Activated gamma-delta T cell treated with Interleukin-2 at 50 U/mL for 16 hours (primary cell): ENCODE measurements at regions not wholly inside any gene's neighbourhood (a gene's known extent, or its start where the extent isn't known, plus 50 kb on each side); places are given as distances from the start of the nearest gene placed in this dataset.

Experiments used
- DNase-seq: peaks from one replicate; pipeline ENCODE4 v3.0.0-alpha.2; 2020

DNA sequence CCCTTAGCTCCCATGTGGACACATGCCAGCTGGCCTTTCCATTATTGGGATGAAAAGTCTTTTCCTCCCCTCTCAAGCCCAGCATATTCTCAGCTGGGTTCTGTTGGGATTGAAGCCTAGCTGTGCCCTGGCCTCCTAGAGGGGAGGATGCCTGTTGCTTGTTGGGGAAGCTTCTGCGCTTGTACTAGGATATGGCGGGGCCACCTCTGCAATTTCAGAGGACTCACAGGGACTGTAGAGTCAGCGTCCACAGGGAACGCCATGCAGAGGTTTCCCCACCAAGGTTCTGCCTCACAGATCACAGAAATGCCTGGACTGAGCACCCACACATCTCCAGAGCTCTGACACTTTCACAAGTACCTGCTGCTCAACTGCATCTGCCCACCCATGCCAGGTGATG lies 288.7 kb upstream of the FOXQ1 start:
- DNase-seq: no peak

DNA sequence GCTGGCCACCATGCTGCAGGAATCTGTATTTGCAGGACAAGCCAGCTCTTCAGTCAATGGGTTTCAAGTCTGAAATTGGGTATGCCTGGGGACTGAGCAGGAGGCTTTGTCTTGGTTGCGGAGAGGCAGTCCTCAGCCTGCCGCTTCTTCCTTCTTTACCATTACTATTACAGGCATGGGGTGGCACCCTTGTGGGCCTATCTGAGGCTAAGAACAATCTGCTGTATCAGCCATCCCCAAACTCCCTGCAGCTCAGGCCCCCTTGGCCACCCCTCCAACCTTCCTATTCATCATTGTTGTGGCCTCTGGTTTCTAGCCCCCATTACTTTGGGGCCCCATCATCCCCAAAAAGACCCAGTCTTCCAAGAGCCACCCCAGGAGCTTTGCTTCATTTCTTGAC lies 289.2 kb upstream of the FOXQ1 start:
- no peak for DNase-seq

DNA sequence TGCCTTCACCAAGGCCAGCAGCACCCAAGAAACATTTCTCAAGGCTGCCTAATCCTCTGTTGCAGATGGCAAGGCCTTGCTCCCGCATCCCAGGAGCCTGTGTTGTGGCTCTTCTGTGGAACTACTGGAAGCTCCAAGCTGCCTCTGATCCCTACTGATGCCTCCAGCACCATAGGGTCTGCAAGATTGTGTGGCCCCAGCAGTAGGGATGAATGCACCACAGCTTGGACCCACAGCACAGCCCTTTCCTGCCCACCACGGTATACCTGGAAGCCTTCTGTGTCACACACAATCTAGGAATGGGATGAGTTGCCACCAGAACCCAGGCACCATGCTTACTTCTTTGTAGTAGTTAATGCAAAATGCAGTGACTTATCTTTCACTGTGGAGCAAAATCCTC lies 291.1 kb upstream of the FOXQ1 start:
- DNase-seq: no peak

DNA sequence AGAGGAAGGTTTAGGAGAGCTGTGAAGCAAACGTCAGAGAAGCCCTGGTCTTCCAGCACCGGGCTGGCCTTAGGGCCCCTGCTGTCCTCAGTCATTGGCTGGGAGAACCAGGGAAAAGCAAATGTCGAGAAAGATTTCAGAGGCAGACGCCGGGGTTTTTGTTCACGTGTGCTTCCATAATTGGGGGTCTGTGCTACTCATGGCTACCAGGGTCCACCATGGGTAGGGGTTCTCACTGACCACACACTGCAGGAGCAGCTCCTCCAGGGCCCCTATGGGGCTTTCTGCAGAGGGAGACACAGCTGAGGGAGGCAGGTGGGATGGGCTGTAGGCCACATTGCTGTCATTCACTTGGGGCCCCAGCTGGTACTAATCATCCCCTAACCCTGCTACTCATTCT lies 291.8 kb upstream of the FOXQ1 start:
- no peak for DNase-seq

DNA sequence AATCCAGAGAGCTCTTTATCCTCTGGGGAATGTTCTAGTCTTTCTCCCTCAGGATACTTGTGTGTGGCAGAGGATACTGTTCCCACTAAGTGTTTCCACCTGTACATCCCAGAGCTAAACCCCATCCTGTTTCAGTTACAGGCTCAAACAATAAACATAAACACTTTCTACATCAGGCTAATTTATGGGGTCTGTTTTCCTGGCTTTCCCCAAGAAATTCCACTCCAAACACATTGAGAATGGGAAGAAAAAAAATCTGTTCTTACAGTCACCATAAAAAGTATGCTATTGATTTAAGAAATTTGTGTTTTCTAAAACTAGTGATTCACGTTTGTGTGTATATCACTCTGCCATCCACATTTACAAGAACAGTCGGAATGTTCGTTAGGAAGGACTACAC lies 293.9 kb upstream of the FOXQ1 start:
- DNase-seq: no peak

DNA sequence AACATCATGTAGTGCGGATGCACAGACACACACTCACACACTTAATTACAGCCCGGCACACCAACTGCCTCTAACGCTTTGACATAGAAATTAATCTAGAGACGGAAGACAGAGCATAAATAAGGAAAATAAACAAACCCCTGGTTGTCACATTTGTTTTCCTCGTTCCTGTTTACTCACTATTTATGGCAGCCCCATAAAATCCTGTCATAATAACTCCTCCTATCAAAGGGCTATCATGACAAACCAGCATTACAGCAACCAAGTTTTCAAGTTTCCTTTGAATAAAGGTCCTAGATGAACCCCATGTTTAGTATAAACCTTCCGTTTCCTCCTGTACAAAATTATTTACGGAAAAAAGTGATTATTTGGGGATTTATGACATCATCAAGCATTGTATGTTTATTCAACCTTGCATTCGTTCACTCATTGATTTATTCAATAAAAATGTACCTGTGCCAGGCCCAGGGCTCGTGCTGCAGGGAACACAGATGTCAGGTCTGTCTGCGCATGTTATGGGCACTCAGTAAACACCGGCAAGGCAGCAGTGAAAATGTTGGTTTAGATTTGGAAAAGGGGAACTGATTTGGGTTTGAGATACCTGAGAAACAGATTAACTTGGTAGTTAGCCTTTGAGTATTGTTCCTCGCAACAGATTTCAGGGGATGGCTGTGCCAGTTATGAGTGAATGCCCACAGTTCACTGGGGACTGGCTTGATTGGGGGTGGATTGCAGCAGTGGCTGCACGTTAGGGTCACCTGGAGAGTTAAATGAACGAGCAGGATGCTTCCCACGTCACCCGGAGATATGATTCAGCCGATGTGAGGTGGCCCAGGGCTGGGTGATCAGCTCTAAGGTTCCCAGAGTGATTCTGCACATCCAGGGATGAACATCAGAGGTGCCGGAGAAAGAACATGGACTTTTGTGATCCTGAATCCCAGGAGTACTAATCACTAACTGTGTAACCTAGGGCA lies 295.3 kb upstream of the FOXQ1 start:
- DNase-seq: no peak

DNA sequence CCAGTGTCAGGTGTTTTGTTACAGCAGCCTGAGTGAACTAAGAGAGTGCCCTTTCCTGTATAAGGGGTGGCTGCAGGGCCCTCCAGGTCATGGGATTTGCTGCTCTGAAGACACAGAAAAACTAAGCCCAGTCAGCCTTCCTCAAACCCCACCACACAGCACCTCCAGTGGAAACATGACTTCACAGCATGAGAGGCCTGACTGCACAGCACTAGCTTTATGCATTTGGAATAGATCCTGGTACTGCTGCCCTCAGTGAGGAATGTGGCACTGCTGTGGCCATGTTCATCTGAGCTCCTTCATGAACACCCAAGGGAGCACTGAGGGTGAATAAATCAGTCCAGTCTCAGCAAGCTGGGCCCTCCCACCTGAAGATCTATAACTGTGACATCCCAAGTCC lies 296.1 kb upstream of the FOXQ1 start:
- no peak for DNase-seq

DNA sequence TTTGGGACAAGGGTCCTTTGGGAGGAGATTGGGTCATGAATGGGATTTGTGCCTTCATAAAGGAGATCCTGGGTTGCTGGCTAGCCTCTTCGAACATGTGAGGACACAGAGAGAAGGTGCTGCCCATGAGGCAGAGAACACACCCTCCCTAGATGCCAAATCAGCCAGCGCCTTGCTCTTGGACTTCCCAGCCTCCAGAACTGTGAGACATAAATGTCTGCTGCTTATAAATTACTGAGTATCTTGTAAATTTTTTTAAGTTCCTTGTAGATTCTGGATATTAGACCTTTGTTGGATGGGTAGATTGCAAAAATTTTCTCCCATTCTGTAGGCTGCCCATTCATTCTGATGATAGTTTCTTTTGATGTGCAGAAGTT lies 297.5 kb upstream of the FOXQ1 start:
- DNase-seq: no peak

DNA sequence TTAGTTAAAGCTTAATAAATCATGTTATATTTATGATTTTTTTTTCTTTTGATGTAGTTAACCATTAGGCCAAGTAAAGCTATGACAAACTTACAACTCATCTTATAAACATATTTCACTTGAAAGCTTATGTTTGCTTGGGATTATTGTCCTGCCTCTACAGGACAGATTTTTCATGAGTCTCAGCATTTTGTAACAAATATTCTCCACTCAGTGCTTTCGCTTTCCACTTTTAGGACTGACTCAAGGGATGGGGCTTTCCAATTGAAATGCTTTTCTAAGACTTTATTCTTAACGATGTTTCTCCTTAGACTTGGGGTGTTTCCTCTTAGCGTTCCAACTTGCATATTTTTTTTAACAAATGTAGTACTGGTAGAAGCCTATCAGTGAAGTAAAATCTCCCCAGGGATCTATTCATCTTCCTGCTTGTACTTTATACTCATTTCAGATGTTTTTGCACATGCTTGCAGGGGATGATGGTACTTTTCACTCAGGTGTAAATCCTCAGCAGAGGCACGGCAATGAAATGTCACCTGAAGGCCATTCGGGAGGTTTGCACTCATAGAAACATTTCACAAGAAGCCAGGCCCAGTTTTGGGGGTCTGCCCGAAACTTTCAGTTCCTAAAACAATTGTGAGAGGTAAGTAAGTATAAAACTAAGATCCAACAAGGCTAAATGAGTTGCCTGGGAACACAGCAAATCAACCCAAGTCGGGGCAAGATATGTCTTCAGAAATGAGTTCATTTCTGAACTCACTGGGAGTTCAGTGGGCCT lies 298.1 kb upstream of the FOXQ1 start:
- DNase-seq: no peak

DNA sequence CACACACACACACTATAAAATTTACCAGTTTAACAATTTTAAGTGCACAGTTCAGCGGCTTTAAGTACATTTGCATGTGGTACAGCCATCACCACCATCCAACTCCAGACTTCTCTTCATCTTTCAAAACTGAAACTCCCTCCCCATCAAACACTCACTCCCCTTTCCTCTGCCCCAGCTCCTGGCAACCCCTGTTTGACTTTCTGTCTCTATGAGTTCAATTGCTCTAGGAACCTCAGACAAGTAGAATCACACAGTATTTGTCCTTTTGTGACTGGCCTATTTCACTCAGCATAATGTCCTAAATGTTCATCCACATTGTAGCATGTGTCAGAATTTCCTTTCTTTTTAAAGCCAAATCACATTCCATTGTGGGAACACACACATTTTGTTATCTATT lies 302.8 kb upstream of the FOXQ1 start:
- no peak for DNase-seq

DNA sequence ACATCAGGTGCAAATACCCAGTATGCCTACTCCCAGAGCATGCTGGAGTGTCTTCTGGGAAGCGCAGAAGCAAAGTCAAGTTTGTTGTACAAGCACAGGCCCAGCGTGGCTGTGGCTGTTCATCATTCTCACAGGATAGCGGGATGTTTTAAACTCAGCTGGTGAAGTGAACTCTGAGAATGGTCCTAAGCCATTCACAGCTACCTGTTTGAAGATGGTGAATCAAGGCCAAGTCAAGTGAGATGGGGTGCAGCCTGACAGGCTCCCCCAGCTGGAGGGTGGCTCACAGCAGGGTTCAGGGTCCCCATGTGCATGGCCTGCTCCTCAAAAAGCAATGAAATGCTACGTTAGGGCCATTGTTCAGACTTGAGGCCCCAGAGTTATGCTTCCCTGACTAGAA lies 304.7 kb upstream of the FOXQ1 start:
- no peak for DNase-seq

DNA sequence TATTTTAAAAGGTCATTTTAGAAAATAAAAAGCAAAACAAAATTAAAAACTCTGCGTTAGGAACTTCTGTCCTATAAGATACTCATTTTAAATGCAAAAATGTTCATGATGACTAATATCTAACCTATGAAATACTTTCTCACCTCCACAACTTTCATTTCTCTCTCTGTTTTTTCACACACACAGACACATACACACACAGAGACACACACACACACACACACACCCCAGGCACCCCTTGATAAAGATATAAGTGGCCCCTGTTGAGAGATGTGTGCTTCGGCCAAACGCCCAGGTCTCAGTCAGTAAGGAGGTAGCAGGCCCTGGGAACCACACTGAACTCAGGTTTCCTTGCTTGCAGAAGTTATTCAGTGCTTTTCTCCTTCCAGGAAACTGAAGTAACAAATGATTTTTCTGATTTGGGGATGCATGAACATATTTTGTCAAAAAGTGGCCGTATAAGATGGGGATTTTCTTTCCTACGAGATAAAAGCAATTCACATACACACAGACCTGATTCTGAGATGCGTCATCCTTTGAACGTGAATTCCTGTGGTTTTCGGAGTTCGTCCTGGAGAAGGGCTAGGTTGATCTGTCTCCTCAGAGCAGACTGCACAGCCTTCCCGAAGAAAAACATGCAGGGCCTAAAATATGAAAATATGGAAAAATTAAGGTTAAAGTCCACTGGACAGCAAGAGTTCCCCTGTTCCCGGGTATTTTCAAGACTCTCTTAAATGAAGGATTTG lies 306.8 kb upstream of the FOXQ1 start:
- no peak for DNase-seq

DNA sequence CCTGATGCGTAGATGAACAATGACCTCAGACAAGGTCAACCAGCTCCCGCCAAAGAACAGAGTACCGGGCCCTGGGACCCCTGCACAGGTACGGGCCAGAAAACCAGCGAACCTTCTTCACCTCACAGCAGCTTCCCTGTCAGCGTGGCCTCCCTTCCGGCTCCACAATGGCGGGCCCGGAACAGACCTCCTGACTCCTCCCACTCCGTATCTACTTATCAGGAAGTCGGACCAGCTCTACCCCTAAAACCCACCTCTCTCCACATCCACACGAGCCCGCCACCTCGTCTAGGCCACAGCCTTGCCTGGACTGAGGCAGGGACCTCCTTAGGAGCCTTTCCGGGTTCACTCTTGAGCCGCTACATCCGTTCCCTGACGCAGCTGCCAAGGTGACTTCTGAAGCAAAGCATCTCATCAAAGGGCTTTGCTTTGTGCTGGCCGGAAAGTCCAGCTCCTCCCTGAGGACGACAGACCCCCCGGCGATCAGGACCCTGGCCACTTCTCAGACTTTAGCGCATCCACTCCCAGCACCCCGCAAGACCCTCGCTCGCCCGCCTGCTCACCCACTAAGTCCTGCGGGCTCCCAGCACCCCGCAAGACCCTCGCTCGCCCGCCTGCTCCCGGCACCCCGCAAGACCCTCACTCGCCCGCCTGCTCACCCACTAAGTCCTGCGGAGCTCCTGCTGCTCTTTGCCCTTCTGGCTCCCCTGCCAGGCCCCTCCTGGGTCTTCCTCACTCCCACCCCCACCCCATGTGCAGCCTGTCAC lies 308.3 kb upstream of the FOXQ1 start:
- DNase-seq: no peak

DNA sequence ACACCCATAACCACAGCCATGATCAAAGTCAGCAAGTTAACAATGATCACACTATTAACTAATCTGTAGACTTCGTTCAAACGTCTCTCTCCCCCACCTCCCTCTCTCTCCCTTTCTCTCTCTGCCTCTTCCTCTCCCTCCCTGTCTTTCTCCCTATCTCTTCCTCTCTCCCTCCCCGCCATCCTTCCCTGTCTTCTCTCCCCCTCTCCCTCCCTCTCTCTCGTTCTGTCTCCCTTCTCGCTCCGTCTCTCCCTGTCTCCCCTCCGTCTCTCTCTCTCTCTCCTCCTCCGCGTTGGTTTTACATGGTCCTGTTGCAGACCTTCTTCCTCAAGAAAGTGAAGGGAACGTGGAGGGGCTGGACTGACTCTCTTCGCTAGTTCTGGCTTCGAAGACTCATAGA lies 308.9 kb upstream of the FOXQ1 start:
- no peak for DNase-seq

DNA sequence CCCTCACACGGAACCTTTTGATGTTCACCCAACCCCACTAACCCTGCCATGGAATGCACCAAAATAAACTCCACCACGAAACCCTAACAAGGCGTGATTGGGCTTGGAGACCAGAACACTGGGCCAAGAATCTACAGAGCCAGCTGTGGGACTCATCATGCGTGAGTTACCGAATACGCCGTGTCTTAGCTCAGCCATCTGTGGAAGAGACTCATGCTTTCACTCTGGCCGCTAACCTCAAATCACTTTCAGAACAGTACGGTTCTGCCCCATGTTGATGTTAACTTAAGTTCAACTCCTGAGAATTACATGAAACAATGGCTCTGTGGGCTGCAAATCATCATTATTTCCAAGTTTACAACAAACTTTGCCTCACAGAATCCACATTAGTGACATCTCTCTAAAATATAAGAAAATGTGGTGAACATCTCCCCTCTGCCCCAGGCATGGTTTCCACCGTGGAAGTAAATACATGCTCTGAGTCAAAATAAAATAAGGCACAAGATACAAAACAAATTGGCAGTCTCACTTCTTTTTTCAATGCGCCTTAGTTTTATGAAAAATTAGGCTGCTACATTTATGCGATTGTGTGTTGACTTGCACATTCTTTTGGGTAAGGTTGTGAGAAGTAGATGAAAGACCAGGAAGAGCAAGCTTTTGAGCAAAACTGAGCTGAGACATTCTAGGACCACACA lies 308.9 kb upstream of the EXOC2 start:
- no peak for DNase-seq

DNA sequence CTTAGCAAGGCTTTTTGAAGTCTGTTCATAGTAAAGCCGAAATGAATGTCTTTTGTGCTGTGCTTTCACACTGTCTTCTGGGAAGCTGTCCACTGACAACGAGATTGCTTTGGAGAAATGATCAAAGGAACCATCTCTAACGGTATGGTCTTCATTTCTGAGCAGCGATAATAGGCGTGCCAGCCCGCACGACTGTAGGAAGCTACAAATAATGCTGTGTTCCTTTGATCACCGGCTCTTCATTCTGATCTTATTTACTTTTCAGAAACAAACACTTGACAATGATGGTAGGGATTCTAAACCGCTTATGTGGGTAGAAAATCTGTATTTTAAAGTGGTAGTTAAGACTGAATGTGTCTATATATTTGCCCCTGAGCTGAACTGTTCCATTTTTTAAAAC lies 306.6 kb upstream of the EXOC2 start:
- no peak for DNase-seq

DNA sequence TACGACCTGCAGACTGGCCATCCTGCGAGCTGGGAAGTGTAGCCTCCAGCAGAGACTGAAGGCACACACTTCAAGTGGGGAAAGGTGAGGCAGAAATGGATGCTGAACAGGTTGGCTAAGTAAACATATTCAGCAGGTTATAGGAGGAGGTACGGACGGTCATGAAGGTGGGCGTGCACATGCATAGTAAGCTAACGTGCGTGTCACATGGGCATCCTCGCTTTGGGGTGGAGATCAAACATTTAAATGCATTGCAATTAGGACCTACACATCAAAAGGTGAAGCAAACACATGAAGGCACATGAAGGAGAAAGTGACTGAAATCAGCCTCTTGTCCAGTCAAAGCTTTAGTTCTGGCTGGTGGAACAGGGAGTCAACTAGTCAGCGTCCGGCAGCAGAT lies 305.6 kb upstream of the EXOC2 start:
- DNase-seq: no peak

DNA sequence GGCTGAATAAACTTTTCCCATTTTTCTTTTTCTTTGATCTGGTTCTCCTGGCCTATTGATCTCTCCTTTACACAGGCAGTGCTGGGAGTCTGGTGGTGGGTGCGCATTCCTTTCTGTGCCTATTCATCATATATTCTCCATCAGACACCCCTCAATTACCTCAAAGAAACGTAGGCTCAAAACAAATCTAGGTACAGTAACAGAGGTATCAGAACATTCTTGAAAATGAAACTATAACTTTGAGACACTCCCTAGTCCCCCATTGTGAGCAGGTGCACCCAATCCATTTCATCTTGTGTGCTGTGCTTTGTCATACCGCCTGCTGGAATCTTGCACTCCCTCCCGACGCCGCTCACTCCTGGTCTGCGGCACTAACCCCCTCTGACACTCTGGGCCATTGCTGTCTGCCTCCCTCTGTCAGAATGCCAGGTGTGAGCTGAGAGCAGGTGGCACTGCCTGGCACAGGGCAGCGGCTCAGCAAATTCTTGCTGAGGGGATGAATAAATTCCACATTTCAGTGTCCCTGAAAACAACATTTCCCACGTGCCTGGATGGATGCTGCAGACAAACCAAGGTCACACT lies 303.4 kb upstream of the EXOC2 start:
- no peak for DNase-seq

DNA sequence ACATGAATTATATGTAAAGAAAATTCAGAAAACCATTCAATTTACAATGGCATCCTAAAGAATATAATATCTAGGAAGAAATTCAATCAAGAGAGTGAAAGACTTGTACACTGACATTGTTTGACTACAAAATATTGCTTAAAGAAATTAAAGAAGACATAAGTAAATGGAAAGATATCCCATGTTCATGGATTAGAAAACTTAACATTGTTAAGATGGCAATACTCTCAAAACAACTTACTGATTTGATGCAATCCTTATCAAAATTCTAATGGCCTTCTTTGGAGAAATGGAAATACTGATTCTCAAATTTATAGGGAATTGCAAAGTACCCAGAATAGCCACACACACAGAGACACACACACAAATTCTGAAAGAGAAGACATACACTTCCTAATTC lies 298.3 kb upstream of the EXOC2 start:
- no peak for DNase-seq

DNA sequence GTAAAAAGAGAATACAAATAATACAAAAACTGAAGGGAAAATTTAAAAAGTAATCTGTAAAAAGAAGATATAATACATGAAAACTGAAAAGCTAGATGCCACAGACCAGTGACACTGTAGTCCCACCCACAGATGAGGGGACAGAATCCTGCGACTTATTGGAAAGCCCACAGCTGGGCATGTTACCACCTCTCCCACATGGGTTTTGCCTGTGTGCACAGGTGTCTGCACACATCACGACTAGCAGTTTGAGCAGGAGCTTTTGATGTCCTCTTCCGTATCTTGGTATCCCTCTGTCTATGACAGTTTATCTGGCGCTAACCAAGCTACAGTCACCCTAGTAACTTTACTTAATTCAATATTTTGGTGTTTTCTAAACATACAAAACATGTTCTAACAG lies 291.1 kb upstream of the EXOC2 start:
- no peak for DNase-seq

DNA sequence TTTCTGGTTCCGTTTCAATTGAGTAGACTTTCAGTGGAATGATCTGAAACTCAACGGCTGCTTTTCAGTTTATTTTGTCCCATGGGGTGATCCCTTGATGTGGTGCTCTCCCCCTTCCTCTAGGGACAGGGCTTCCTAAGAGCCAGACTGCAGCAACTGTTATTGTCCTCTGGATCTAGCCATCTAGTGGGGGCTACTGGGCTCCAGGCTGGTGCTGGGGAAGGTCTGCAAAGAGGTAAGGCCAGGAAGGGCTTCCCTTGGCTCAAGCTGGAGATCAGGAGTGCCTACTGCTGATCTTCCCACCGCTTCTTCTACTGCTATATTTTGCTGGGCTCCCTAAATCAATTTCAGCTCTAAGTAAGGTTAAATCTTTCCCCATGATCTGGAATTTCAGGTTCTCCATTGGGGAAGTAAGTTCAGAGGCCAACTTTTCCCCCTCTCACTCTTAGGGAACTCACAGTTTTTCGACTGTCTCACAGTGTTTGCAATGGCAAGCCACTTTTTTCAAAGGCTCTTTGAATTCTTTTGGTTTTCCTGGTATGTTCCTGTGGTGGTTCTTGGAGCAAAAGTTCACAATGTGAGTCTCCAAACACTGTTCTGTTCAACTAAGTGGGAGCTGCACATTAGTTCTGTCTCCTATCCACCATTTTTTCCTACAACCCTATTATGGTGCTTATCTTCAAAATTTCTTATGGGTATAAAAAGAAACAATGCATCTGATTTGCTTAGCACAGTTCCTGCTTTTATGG lies 286.2 kb upstream of the EXOC2 start:
- DNase-seq: no peak
